Body of pancreas (tissue), 4 donors: ENCODE measurements at regions not wholly inside any gene's neighbourhood (a gene's known extent, or its start where the extent isn't known, plus 50 kb on each side); places are given as distances from the start of the nearest gene placed in this dataset.
A peak's percentile ranks its signal among the peaks of the same experiment; 100 is the strongest.

Experiments
- ATAC-seq: fragments of 150-250 bp; one replicate; pipeline ENCODE4 v1.9.1; 2016
- DNase-seq, 4 donors: peaks; one replicate each; pipeline ENCODE4 v3.0.0-alpha.2; 2019
- H3K27ac ChIP-seq, 4 donors: fragments of 200-600 bp; sonication (generic); 1 replicate in 3 of 4; 2 replicates in 1 of 4; pipeline versions ENCODE4 v1.5.1 to v1.6.1; 2016 to 2019; ENCODE audit warnings: mild to moderate bottlenecking in 1 of 4, mixed read lengths in 1 of 4, moderate library complexity in 1 of 4
- H3K27me3 ChIP-seq, 2 donors: fragments of 200-600 bp; sonication (generic); one replicate each; pipeline ENCODE4 v1.6.0; 2016; ENCODE audit warnings: mild to moderate bottlenecking in 1 of 2
- H3K36me3 ChIP-seq, 2 donors: fragments of 200-600 bp; sonication (generic); replicated peaks in 1 of 2; 2 replicates each; pipeline ENCODE4 v1.5.1; 2016; ENCODE audit warnings: low read depth in 2 of 2; ENCODE audit not compliant: insufficient read depth in 1 of 2
- H3K4me1 ChIP-seq: fragments of 200-600 bp; sonication (generic); one replicate; pipeline ENCODE4 v1.6.0; 2016
- H3K4me3 ChIP-seq, 2 donors: fragments of 200-600 bp; sonication (generic); 1 replicate in 1 of 2; 2 replicates in 1 of 2; pipeline ENCODE4 v1.5.1; 2016 to 2019
- H3K9me3 ChIP-seq, 3 donors: fragments of 200-600 bp; sonication (generic); 1 replicate in 2 of 3; 2 replicates in 1 of 3; pipeline ENCODE4 v1.5.1; 2016
- CTCF ChIP-seq, 7 experiments: fragments of 450-650 bp in 4 of 7; fragments of 200-600 bp in 3 of 7; sonication (generic) in 3 of 7; IDR thresholded peaks; one replicate each; pipeline ENCODE4 v1.5.1; 2016 to 2019; ENCODE audit warnings: antibody characterized with exemption in 7 of 7
- POLR2A ChIP-seq, 3 donors: fragments of 450-650 bp; IDR thresholded peaks; one replicate each; pipeline ENCODE4 v1.6.1; 2016; ENCODE audit warnings: antibody characterized with exemption in 3 of 3, mild to moderate bottlenecking in 2 of 3
- WGBS, 2 donors: methylation state at CpG; one replicate each; pipeline ENCODE4 v1.1.5; 2017; 5-methylcytosine and 5-hydroxymethylcytosine counted together
- intact Hi-C: fragments of 100-400 bp; cut with DNase I; formaldehyde crosslinking; loops from one replicate; pipeline ENCODE4 v1.15.1; 2023

- intact Hi-C loops, result no loop called here
- WGBS, 2 donors, result 16% methylated on average over 6 of the region's 6 CpGs
- Histone ChIP-seq H3K4me3 (no peak overlapping the region), H3K9me3 (no peaks in the 10 kb centered on the region), H3K27me3 (no peaks in the 10 kb centered on the region), H3K36me3 (no peaks in the 10 kb centered on the region), H3K27ac (peak overlapping the region; percentile 45 to 61 (median 58)), H3K4me1 (peaks cover 15% of the 10 kb centered on the region)
- TF ChIP-seq CTCF (IDR thresholded peaks at IDR 0.05) (no peak), POLR2A (IDR thresholded peaks at IDR 0.05) (no peak)
- peak; percentile 64 to 90 (median 74) for DNase-seq
- peak; percentile 84 for ATAC-seq
These were observed 857.4 kb downstream of the USP25 start for GRCh38 chr21:16587141-16587581.

- no peak for TF ChIP-seq POLR2A (IDR thresholded peaks at IDR 0.05)
- TF ChIP-seq CTCF (IDR thresholded peaks at IDR 0.05), result no peak
- DNase-seq (peak in 3 of 4 donors; percentile 3 to 23 (median 16)), ATAC-seq (peak; percentile 78)
- Histone ChIP-seq H3K27me3 (no peaks in the 10 kb centered on the region), H3K27ac (peak overlapping the region; percentile 17 to 65 (median 52)), H3K4me3 (no peak overlapping the region), H3K4me1 (peaks cover 15% of the 10 kb centered on the region), H3K9me3 (no peaks in the 10 kb centered on the region), H3K36me3 (no peaks in the 10 kb centered on the region)
- intact Hi-C loops, result no loop called here
- 5 to 12% methylated on average over 7 of the region's 7 CpGs for WGBS, 2 donors
These were observed 858.0 kb downstream of the USP25 start for GRCh38 chr21:16587681-16588375.

GRCh38 chr21:16588433-16588860 is 858.7 kb downstream of the USP25 start:
- DNase-seq (peak; percentile 21 to 52 (median 44)), ATAC-seq (peak; percentile 65)
- H3K27ac ChIP-seq, result peak overlapping the region in 3 of 4 donors; percentile 42 to 65 (median 59)
- WGBS, 2 donors, result 9 to 12% methylated on average over 18 of the region's 18 CpGs
- TF ChIP-seq CTCF (IDR thresholded peaks at IDR 0.05), result no peak
- TF ChIP-seq POLR2A (IDR thresholded peaks at IDR 0.05), result peak in 1 of 3 donors; percentile 11
- H3K9me3 ChIP-seq, result no peaks in the 10 kb centered on the region
- H3K4me3 ChIP-seq, result no peak overlapping the region
- intact Hi-C loops, result no loop called here
- no peaks in the 10 kb centered on the region for H3K27me3 ChIP-seq
- H3K4me1 ChIP-seq, result peaks cover 15% of the 10 kb centered on the region
- no peaks in the 10 kb centered on the region for H3K36me3 ChIP-seq

- ATAC-seq (no peak), DNase-seq (no peak)
- Histone ChIP-seq H3K4me3 (no peak overlapping the region), H3K9me3 (no peaks in the 10 kb centered on the region), H3K27me3 (no peaks in the 10 kb centered on the region), H3K4me1 (peaks cover 15% of the 10 kb centered on the region), H3K27ac (no peak overlapping the region), H3K36me3 (no peaks in the 10 kb centered on the region)
- TF ChIP-seq POLR2A (IDR thresholded peaks at IDR 0.05) (no peak), CTCF (IDR thresholded peaks at IDR 0.05) (no peak)
- 85% methylated on average over 7 of the region's 7 CpGs for WGBS, 2 donors
- intact Hi-C loops, result no loop called here
These were observed 859.5 kb downstream of the USP25 start for GRCh38 chr21:16589006-16589898.
